GM12872 (cell line): ENCODE measurements at regions not wholly inside any gene's neighbourhood (a gene's known extent, or its start where the extent isn't known, plus 50 kb on each side); places are given as distances from the start of the nearest gene placed in this dataset.

ENCODE experiments used
- CTCF ChIP-seq: IDR thresholded peaks from 3 replicates; pipeline ENCODE4 v1.5.1; 2011; ENCODE audit warnings: low read depth, mild to moderate bottlenecking, low read length, moderate library complexity; ENCODE audit not compliant: insufficient read depth

- no peak for TF ChIP-seq CTCF
Observed at GRCh38 chr7:12921751-12922345, 234.4 kb downstream of the ARL4A start.

- TF ChIP-seq CTCF = no peak
Observed at GRCh38 chr7:12923971-12924370, 236.5 kb downstream of the ARL4A start.

GRCh38 chr7:12926206-12926605 lies 238.8 kb downstream of the ARL4A start:
- TF ChIP-seq CTCF = no peak

- TF ChIP-seq CTCF = no peak
Observed at GRCh38 chr7:12927635-12928434, 240.4 kb downstream of the ARL4A start.

- TF ChIP-seq CTCF = no peak
Observed at GRCh38 chr7:12929476-12930140, 242.2 kb downstream of the ARL4A start.

- TF ChIP-seq CTCF = no peak
Observed at GRCh38 chr7:12930534-12930933, 243.1 kb downstream of the ARL4A start.

- no peak for TF ChIP-seq CTCF
Observed at GRCh38 chr7:12939694-12940093, 252.3 kb downstream of the ARL4A start.
